ENCODE measurements at regions not wholly inside any gene's neighbourhood (a gene's known extent, or its start where the extent isn't known, plus 50 kb on each side); places are given as distances from the start of the nearest gene placed in this dataset.

DNA sequence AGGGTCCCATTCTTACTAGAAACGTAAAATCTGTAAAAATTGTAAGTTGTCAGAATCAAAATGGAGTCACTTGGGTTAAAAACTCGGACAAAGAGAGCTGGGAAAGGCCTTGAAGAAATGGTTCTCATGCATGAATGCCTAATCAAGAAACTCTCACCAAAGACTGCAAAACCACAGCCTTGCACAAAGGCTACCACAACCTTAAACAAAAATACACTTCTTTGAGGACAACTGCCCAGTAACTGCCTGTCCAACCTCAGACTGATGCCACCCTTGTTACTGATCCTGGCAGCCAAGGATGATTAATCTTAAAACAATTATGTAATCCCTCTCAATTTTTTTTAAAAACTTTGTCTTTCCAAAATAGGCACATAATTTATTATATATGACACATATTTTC lies 299.3 kb downstream of the CCDC85A start:
- TF ChIP-seq, protein P1, sequence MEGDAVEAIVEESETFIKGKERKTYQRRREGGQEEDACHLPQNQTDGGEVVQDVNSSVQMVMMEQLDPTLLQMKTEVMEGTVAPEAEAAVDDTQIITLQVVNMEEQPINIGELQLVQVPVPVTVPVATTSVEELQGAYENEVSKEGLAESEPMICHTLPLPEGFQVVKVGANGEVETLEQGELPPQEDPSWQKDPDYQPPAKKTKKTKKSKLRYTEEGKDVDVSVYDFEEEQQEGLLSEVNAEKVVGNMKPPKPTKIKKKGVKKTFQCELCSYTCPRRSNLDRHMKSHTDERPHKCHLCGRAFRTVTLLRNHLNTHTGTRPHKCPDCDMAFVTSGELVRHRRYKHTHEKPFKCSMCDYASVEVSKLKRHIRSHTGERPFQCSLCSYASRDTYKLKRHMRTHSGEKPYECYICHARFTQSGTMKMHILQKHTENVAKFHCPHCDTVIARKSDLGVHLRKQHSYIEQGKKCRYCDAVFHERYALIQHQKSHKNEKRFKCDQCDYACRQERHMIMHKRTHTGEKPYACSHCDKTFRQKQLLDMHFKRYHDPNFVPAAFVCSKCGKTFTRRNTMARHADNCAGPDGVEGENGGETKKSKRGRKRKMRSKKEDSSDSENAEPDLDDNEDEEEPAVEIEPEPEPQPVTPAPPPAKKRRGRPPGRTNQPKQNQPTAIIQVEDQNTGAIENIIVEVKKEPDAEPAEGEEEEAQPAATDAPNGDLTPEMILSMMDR (conservative IDR thresholded peaks at IDR 0.05; ENCODE audit: low read depth, low read length): no peak
- TF ChIP-seq EZH2phosphoT487 (IDR thresholded peaks at IDR 0.05; ENCODE audit: borderline replicate concordance, low read length): no peak
- TF ChIP-seq EZH2 (IDR thresholded peaks at IDR 0.05; ENCODE audit: low read length, unreplicated experiment): no peak
